ENCODE measurements at regions not wholly inside any gene's neighbourhood (a gene's known extent, or its start where the extent isn't known, plus 50 kb on each side); places are given as distances from the start of the nearest gene placed in this dataset.

DNA sequence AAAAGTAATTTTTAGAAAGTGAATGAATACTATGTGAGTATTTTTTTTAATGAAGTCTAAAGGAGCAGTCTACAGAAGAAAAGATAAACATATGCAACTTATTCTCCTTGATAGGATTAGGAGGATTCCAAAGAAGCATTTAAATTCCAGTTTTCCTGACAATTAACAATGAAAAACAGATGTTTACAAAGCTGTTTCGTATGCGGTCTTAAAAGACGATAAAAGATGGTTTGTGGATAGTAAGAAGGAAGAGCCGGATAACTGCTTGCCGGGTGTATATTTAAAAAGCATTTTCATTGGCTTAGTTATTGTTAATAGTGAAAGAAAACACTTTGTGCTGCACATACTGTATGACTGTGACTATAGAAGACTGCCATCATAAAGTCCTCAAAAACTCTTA is 120.0 kb upstream of the C11orf58 start:
- H3K9me3 ChIP-seq (ENCODE audit: control insufficient read depth, insufficient read depth, low read length) = peaks cover 4% of the 10 kb centered on the region; the same call in 1 of the 2 replicates
- POLR2A ChIA-PET = no interaction called here
- H3K27me3 ChIP-seq (ENCODE audit: control insufficient read depth, insufficient read depth, low read length) = no peaks in the 10 kb centered on the region
- CTCF ChIA-PET = interaction anchor here (1.9 kb wide), 1 partner anchor 969 kb away, joined by 5 read pairs; no protein-coding TSS in a partner anchor
- no peak for DNase-seq (ENCODE audit: low read depth, low spot score)
- H3K27ac ChIP-seq (ENCODE audit: low read depth, low read length) = no peak overlapping the region
- TF ChIP-seq CTCF (IDR thresholded peaks at IDR 0.05; ENCODE audit: low read depth, low read length) = no peak
- H3K4me3 ChIP-seq (ENCODE audit: low read depth, low read length) = no peak overlapping the region

DNA sequence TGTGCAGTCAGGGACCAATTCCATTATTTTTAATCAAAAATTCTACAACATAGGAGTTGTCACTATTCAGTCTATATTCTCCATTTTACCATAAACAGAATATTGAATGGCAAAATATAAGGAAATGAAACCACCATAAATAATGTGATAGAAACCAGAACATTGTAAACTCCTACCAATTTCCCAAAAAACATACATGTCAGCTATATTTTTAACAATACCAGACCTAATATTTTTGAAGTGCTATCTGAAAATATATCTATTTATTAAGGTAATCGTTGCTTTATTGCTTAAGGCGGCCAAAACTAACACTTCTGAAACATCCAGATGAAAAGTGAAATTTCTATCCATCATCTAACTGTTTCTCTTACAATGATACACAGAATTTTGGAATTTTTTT is 123.0 kb upstream of the C11orf58 start:
- Histone ChIP-seq H3K9me3 (ENCODE audit: control insufficient read depth, insufficient read depth, low read length) (peaks cover 13% of the 10 kb centered on the region; the same call in 1 of the 2 replicates), H3K4me3 (ENCODE audit: low read depth, low read length) (no peak overlapping the region), H3K27ac (ENCODE audit: low read depth, low read length) (no peak overlapping the region), H3K27me3 (ENCODE audit: control insufficient read depth, insufficient read depth, low read length) (peaks cover 22% of the 10 kb centered on the region)
- DNase-seq (ENCODE audit: low read depth, low spot score) = no peak
- POLR2A ChIA-PET = no interaction called here
- TF ChIP-seq CTCF (IDR thresholded peaks at IDR 0.05; ENCODE audit: low read depth, low read length) = no peak
- CTCF ChIA-PET = interaction anchor here (0.7 kb wide), 1 partner anchor 812 kb away, joined by 3 read pairs; no protein-coding TSS in a partner anchor

DNA sequence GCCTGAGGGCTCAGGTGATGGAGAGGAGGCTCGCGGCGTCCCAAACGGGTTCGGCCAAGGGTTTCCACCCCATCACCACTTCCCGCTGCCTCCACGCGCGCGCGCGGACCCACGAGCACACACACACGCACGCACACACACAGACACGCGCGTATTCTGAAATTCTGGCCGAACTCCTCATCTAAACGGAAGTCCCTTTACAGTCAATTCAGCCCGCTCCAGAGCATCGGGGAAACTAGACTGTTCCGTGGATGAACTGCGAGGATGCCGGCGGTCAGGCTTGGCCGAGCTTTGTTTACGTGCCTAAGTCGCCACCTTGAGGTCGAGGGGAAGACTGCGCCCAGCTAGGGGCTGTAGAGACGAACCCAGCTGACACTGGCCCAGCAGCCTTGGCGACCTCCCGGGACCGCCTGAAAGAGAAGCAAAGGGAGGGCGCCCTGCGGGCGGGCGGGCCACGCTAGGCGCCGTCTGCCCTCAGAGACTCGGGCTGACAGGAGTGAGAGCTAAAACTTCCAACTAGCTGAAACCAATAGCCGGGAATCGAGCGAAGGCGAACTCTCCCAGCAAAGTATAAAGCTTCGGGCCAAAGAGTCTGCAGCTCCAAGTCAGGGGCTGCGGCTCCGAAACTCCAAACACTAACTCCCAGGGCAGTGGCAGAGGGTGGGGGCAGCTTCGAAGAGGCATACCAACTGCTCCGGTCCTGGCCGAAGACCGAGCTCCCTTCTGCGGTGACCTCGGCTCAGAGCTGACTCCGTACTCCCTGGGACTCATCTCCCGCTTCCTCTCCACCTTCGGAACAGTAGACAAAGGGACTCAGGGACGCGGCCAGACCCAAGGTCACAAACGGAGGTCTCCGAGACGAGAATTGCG is 124.7 kb upstream of the C11orf58 start:
- CTCF ChIA-PET = interaction anchor here (0.6 to 5.9 kb wide), 63 partner anchors 8 to 1389 kb away, joined by 3 to 51 read pairs (median 4); no protein-coding TSS in a partner anchor
- Histone ChIP-seq H3K27me3 (ENCODE audit: control insufficient read depth, insufficient read depth, low read length) (peaks cover 32% of the 10 kb centered on the region), H3K9me3 (ENCODE audit: control insufficient read depth, insufficient read depth, low read length) (peaks cover 13% of the 10 kb centered on the region; the same call in 1 of the 2 replicates), H3K4me3 (ENCODE audit: low read depth, low read length) (peak overlapping the region; percentile 66), H3K27ac (ENCODE audit: low read depth, low read length) (no peak overlapping the region)
- DNase-seq (ENCODE audit: low read depth, low spot score) = peak; percentile 68
- POLR2A ChIA-PET = interaction anchor here (0.5 to 0.8 kb wide), 3 partner anchors 258 to 653 kb away, joined by 3 to 5 read pairs (median 4); no protein-coding TSS in a partner anchor
- peak; percentile 92 for TF ChIP-seq CTCF (IDR thresholded peaks at IDR 0.05; ENCODE audit: low read depth, low read length)

DNA sequence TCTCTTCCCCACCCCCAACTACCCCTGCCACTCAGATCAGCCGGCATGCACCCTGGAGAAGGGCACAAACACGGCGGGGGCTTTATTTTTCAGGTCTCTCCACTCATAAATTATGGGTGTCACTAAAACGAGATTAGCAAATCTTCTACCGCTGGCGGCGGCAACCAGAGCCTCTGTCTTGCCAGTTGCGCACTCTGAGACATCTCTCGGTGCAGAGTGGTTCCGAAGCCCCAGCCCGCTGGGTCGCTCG is 125.3 kb upstream of the C11orf58 start:
- ChIA-PET POLR2A (interaction anchor here (0.5 to 0.9 kb wide), 3 partner anchors 257 to 653 kb away, joined by 3 to 5 read pairs (median 4); no protein-coding TSS in a partner anchor), CTCF (interaction anchor here (0.6 to 5.9 kb wide), 44 partner anchors 8 to 1282 kb away, joined by 3 to 51 read pairs (median 5); no protein-coding TSS in a partner anchor)
- DNase-seq (ENCODE audit: low read depth, low spot score) = no peak
- peaks cover 32% of the 10 kb centered on the region for H3K27me3 ChIP-seq (ENCODE audit: control insufficient read depth, insufficient read depth, low read length)
- H3K9me3 ChIP-seq (ENCODE audit: control insufficient read depth, insufficient read depth, low read length) = peaks cover 13% of the 10 kb centered on the region; the same call in 1 of the 2 replicates
- H3K4me3 ChIP-seq (ENCODE audit: low read depth, low read length) = peak overlapping the region; percentile 66
- no peak overlapping the region for H3K27ac ChIP-seq (ENCODE audit: low read depth, low read length)
- TF ChIP-seq CTCF (IDR thresholded peaks at IDR 0.05; ENCODE audit: low read depth, low read length) = no peak
